Ovary (tissue), 3 donors: ENCODE measurements at regions not wholly inside any gene's neighbourhood (a gene's known extent, or its start where the extent isn't known, plus 50 kb on each side); places are given as distances from the start of the nearest gene placed in this dataset.

Source experiments
- CTCF ChIP-seq, 3 donors: fragments of 450-650 bp in 2 of 3; fragments of 200-600 bp in 1 of 3; IDR thresholded peaks; one replicate each; pipeline versions ENCODE4 v1.5.1 to v1.8.0; 2016 to 2022; ENCODE audit warnings: antibody characterized with exemption in 3 of 3, mild to moderate bottlenecking in 1 of 3
- EP300 ChIP-seq: sonication (generic); formaldehyde crosslinking; IDR thresholded peaks from one replicate; pipeline ENCODE4 v1.6.1; 2017; ENCODE audit warnings: antibody characterized with exemption
- POLR2A ChIP-seq: fragments of 450-650 bp; IDR thresholded peaks from one replicate; pipeline ENCODE4 v1.6.1; 2017; ENCODE audit warnings: antibody characterized with exemption, mild to moderate bottlenecking, moderate library complexity
- donor health status: DM: no; HTN: no; CAD: no.

GRCh38 chr11:128374026-128374425 lies 213.3 kb downstream of the ETS1 start:
- TF ChIP-seq CTCF (IDR thresholded peaks at IDR 0.05) = no peak
- TF ChIP-seq POLR2A = no peak
- no peak for TF ChIP-seq EP300
